Aorta (tissue), 5 donors: ENCODE measurements at regions not wholly inside any gene's neighbourhood (a gene's known extent, or its start where the extent isn't known, plus 50 kb on each side); places are given as distances from the start of the nearest gene placed in this dataset.
"Not testable (repeated sequence)": the region's sequence is repeated elsewhere in the genome, so short reads cannot be mapped to it uniquely, and the experiment has no call there.

Experiments
- ATAC-seq: fragments of 200-7000 bp; cut with Tn5 transposase; one replicate; pipeline ENCODE4 v1.9.1; 2022; ENCODE audit warnings: moderate library complexity; ENCODE audit not compliant: low FRiP score
- DNase-seq, 2 donors: peaks; one replicate each; pipeline ENCODE4 v3.0.0-alpha.2; 2020
- H3K27ac ChIP-seq, 2 donors: one replicate each; pipeline ENCODE4 v1.5.1; 2013; ENCODE audit warnings: low read length in 2 of 2, mild to moderate bottlenecking in 2 of 2, moderate library complexity in 2 of 2, control low read depth in 1 of 2, inconsistent platforms in 1 of 2, low read depth in 1 of 2
- H3K27me3 ChIP-seq, 2 donors: one replicate each; pipeline ENCODE4 v1.6.1; 2013; ENCODE audit warnings: control low read depth in 1 of 2, low read length in 1 of 2, mild to moderate bottlenecking in 1 of 2, moderate library complexity in 1 of 2; ENCODE audit not compliant: insufficient read depth in 2 of 2, control insufficient read depth in 1 of 2
- H3K36me3 ChIP-seq, 2 donors: one replicate each; pipeline ENCODE4 v1.6.1; 2013; ENCODE audit warnings: control low read depth in 1 of 2, low read length in 1 of 2, mild to moderate bottlenecking in 1 of 2; ENCODE audit not compliant: insufficient read depth in 2 of 2, control insufficient read depth in 1 of 2
- H3K4me1 ChIP-seq, 2 donors: one replicate each; pipeline ENCODE4 v1.6.1; 2013; ENCODE audit warnings: low read length in 2 of 2, control low read depth in 1 of 2, mild to moderate bottlenecking in 1 of 2, moderate library complexity in 1 of 2; ENCODE audit not compliant: insufficient read depth in 2 of 2, control insufficient read depth in 1 of 2
- H3K4me3 ChIP-seq, 2 donors: one replicate each; pipeline ENCODE4 v1.5.1; 2013; ENCODE audit warnings: low read length in 2 of 2, control low read depth in 1 of 2, mild to moderate bottlenecking in 1 of 2
- H3K9me3 ChIP-seq: one replicate; pipeline ENCODE4 v1.6.1; 2013; ENCODE audit warnings: mild to moderate bottlenecking, low read length; ENCODE audit not compliant: control insufficient read depth
- WGBS, 2 donors: extraction: QIAGEN DNeasy Blood & Tissue Kit; methylation state at CpG; one replicate each; pipeline ENCODE4 v1.1.7; 2013; 5-methylcytosine and 5-hydroxymethylcytosine counted together
- intact Hi-C, 2 donors: fragments of 100-400 bp; cut with DNase I; formaldehyde crosslinking; loops; one replicate each; pipeline versions ENCODE4 v1.14.2 to v1.15.0; 2022
- donor health status: healthy with polysubstance abuse.
- donor health status: Bipolar disorder and iron deficiency.
- donor health status: DM: no; HTN: no; CAD: no.
- donor health status: DM: no; HTN: no; CAD: no.
- donor health status: DM: yes; HTN: yes; CAD: no.

DNA sequence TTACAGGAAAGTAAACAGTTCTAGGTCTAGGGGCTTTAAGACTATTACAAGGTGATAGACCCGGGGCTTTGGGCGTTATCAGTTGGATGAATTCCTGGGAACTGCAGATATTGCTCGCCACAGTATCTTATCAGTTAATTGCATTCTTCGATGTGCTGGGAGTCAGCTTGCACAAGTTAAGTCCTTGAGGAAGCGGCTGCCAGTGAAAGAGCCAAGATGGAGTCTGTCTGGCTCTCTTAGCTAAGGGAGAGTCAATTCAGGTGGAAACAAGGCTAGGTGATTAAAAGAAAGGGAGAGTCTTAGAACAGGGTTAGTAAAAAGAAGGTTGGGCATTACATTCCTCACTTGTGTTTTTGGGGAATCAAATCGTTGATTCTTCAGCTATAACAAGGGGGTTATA lies 130.6 kb upstream of the ZNF195 start:
- H3K9me3 ChIP-seq, H3K27ac ChIP-seq, intact Hi-C loops, DNase-seq, H3K27me3 ChIP-seq, ATAC-seq, H3K4me3 ChIP-seq, H3K36me3 ChIP-seq, H3K4me1 ChIP-seq: not testable (repeated sequence)
- 50% methylated on average over 6 of the region's 6 CpGs for WGBS, 2 donors

DNA sequence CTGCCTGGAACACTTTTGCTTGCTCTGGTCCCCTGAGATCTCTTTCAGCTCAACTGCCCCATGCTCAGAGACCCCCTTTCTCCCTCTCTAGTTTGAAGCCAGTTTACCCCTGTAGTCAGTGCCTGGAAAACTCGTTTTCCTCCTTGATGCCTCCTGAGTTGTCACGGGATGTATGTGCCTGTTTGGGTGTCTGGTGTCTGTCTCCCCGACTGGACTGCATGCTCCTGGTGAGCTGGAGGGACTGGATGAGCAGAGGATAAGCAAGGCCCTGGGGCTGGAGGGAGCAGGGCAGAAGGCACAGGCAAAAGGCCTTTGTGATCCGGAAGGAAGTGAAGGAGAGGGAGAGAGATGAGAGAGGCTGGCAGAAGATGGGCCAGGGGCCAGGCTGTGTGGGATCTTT lies 120.3 kb upstream of the ZNF195 start:
- ATAC-seq, H3K4me1 ChIP-seq, H3K27ac ChIP-seq, H3K9me3 ChIP-seq, DNase-seq, H3K4me3 ChIP-seq, intact Hi-C loops, H3K36me3 ChIP-seq, H3K27me3 ChIP-seq: not testable (repeated sequence)
- 62 to 73% methylated on average over 4 of the region's 4 CpGs for WGBS, 2 donors

DNA sequence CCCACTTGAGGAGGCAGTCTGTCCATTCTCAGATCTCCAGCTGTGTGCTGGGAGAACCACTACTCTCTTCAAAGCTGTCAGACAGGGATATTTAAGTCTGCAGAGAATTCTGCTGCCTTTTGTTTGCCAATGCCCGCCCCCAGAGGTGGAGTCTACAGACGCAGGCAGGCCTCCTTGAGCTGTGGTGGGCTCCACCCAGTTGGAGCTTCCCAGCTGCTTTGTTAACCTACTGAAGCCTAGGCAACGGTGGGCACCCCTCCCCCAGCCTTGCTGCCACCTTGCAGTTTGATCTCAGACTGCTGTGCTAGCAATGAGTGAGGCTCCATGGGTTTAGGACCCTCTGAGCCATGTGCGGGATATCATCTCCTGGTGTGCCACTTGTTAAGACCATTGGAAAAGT lies 119.4 kb upstream of the ZNF195 start:
- DNase-seq, H3K4me3 ChIP-seq, H3K36me3 ChIP-seq, H3K27me3 ChIP-seq, ATAC-seq, H3K27ac ChIP-seq, H3K9me3 ChIP-seq, intact Hi-C loops, H3K4me1 ChIP-seq: not testable (repeated sequence)
- 56 to 57% methylated on average over 4 of the region's 4 CpGs for WGBS, 2 donors

DNA sequence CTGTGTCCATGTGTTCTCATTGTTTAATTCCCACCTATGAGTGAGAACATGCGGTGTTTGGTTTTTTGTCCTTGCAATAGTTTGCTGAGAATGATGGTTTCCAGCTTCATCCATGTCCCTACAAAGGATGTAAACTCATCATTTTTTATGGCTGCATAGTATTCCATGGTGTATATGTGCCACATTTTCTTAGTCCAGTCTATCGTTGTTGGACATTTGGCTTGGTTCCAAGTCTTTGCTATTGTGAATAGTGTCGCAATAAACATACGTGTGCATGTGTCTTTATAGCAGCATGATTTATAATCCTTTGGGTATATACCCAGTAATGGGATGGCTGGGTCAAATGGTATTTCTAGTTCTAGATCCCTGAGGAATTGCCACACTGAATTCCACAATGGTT lies 114.2 kb upstream of the ZNF195 start:
- intact Hi-C loops, H3K36me3 ChIP-seq, DNase-seq, H3K27ac ChIP-seq, H3K9me3 ChIP-seq, H3K4me3 ChIP-seq, H3K4me1 ChIP-seq, ATAC-seq, H3K27me3 ChIP-seq: not testable (repeated sequence)
- 83 to 89% methylated on average over 1 to 3 of the region's 4 CpGs for WGBS, 2 donors

DNA sequence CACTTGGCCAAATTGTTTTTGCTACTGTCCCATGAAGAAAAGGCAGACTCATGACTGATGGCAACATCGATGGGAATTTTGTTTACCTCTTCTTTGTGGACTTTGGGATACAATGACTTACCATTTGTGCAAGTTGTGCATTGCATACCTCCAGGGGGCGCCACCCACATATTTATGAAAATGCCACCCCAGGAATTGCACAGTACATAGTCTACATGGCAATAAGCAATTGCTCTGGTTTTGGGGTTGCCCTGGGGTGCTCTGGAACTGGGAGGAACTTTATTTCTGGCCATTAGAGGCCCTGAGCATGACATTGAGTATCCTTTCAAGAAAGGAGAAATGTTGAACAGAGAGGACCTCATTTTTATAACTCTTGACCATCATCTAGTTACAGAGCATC lies 109.1 kb upstream of the ZNF195 start:
- H3K27ac ChIP-seq, H3K4me3 ChIP-seq, H3K9me3 ChIP-seq, DNase-seq, ATAC-seq, intact Hi-C loops, H3K27me3 ChIP-seq, H3K4me1 ChIP-seq, H3K36me3 ChIP-seq: not testable (repeated sequence)
- 34 to 58% methylated on average over 2 of the region's 2 CpGs for WGBS, 2 donors

DNA sequence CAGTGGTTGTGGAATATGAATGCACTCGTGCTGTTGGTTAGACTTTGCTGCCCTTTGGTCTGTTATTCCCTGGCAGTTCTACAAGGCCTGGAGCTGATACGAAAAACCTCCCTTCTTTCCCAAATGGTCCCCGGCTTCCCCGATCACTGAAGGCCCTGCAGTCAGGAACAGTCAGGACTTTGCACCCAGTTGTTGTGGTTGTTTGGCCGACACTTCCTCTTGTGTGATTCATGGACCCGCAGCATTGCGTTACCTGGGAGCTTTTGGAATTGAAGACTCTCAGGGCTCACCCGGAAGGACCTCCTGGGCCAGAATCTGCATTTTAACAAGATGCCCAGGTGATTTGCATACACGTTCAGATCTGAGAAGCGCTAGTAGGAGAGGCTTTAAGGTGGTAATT lies 106.8 kb upstream of the ZNF195 start:
- 68 to 76% methylated on average over 10 of the region's 10 CpGs for WGBS, 2 donors
- H3K36me3 ChIP-seq, DNase-seq, H3K27me3 ChIP-seq, H3K4me3 ChIP-seq, H3K27ac ChIP-seq, H3K4me1 ChIP-seq, H3K9me3 ChIP-seq, intact Hi-C loops, ATAC-seq: not testable (repeated sequence)

DNA sequence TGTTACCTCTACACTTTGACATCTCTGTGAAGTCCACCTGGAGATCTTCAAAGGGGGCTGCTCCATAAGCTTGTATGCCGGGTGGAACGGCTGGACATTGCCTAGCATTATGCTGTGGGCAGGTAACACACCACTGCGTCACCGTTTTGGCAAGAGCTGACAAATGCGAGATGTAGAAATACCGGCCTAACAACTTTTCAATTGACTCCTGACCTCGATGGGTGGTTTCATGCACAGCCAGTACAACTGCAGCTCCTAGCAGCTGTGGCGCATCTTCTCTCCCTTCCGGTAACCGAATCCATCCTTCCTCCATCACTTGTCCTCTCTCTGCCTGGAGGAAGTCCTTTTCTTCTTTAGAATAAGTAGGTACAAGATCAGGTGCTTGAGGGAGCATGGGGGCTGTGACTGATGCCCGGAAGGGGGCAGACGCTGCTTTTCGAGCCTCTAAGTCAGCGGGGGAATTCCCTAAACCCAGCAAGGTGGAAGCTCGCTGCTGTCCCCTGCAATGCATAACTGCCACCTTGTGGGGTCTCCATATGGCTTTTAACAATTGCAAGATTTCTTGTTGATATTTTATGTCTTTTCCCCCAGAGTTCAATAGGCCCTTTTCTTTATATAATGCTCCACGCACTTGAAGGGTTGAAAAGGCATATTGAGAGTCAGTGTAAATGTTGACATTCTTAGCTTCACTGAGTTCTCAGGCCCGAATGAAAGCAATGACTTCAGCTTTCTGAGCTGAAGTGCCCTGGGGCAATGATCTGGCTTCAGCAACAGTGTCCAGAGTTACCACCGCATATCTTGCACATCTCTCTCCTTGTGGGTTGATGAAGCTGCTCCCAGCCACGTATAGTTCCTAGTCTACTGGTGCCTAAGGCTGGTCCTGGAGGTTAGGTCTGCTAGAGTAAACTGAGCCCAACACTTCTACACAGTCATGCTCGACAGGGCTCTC lies 98.3 kb upstream of the ZNF195 start:
- H3K36me3 ChIP-seq, DNase-seq, ATAC-seq, intact Hi-C loops, H3K27ac ChIP-seq, H3K4me3 ChIP-seq, H3K4me1 ChIP-seq, H3K27me3 ChIP-seq, H3K9me3 ChIP-seq: not testable (repeated sequence)
- whole genome bisulfite sequencing, 2 donors: 84 to 85% methylated on average over 16 to 20 of the region's 20 CpGs

DNA sequence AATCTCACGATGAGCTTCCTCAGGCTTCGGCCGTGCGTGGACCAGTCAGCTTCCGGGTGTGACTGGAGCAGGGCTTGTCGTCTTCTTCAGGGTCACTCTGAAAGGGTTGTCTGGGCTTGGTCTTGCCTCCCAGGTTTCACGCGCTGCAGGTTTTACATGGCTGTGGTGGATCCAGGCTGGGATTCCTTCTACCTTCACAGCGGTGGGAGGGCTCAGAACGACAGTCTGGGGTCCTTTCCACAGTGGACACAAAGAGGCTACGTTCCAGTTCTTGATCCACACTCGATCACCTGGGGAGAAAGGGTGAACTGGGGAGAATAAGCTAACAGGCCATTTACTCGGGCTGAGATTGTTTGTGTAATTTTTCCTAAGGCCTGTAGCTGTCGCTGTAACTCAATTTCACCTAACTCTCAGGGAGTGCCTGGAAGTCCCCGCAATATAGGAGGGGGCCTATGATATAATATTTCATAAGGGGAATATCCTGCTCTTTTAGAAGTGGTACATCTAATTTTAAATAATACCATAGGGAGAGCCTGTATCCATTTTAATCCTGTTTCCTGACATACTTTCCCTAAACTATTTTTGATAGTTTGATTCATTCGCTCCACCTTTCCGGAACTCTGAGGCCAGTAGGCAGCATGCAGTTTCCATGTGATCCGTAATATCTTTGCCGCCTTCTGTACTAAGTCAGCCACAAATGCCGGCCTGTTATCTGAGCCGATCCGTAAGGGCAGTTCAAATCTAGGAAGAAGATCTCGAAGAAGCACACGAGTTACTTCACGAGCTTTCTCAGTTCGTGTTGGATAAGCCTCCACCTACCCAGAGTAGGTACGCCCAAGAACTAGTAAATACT lies 97.4 kb upstream of the ZNF195 start:
- H3K36me3 ChIP-seq, H3K9me3 ChIP-seq, intact Hi-C loops, H3K27me3 ChIP-seq, H3K4me1 ChIP-seq, DNase-seq, H3K27ac ChIP-seq, H3K4me3 ChIP-seq, ATAC-seq: not testable (repeated sequence)
- 66 to 71% methylated on average over 27 of the region's 27 CpGs for WGBS, 2 donors
